WTC11 (cell line): ENCODE measurements at regions not wholly inside any gene's neighbourhood (a gene's known extent, or its start where the extent isn't known, plus 50 kb on each side); places are given as distances from the start of the nearest gene placed in this dataset.

Experiments used
- ZBTB21 ChIP-seq: sonication (generic); formaldehyde crosslinking; IDR thresholded peaks from 2 replicates; pipeline ENCODE4 v1.8.1; 2023; ENCODE audit warnings: mild to moderate bottlenecking, missing genetic modification reagents, borderline replicate concordance
- TF ChIP-seq, protein P1 (sequence below): fragments of 200-600 bp; IDR thresholded peaks from 2 replicates; pipeline ENCODE4 v1.8.0; 2022; ENCODE audit warnings: antibody characterized with exemption

DNA sequence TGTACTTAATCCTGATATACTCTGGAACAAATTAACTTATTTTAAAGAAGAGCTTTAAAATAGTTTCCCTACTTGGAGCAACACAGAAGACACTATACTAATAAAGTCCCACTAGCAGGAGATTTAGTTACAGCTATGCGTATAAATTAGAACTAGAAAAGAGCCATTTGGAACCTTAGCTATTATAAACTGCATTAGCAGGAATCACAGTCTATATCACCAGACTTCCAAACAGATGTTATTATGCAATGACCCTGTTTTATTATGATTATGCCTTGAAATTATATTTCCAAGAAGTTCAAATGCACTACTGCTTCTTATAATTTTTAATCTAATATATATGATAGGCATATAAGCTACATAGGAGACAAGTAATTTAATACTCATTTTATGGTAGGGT is 95.5 kb upstream of the WDR44 start:
- TF ChIP-seq ZBTB21 (CRISPR knock-in tag) = no peak
- TF ChIP-seq, protein P1, sequence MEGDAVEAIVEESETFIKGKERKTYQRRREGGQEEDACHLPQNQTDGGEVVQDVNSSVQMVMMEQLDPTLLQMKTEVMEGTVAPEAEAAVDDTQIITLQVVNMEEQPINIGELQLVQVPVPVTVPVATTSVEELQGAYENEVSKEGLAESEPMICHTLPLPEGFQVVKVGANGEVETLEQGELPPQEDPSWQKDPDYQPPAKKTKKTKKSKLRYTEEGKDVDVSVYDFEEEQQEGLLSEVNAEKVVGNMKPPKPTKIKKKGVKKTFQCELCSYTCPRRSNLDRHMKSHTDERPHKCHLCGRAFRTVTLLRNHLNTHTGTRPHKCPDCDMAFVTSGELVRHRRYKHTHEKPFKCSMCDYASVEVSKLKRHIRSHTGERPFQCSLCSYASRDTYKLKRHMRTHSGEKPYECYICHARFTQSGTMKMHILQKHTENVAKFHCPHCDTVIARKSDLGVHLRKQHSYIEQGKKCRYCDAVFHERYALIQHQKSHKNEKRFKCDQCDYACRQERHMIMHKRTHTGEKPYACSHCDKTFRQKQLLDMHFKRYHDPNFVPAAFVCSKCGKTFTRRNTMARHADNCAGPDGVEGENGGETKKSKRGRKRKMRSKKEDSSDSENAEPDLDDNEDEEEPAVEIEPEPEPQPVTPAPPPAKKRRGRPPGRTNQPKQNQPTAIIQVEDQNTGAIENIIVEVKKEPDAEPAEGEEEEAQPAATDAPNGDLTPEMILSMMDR = no peak
